IMR-90 (cell line): ENCODE measurements at regions not wholly inside any gene's neighbourhood (a gene's known extent, or its start where the extent isn't known, plus 50 kb on each side); places are given as distances from the start of the nearest gene placed in this dataset.

Source experiments
- ATAC-seq: fragments of 200-7000 bp; cut with Tn5 transposase; 2 replicates; pipeline ENCODE4 v1.9.1; 2020; ENCODE audit warnings: low read depth, mild to moderate bottlenecking, moderate library complexity
- BruUV-seq: library from RNA; stranded (reverse); fragments of 400-500 nt; replicated peaks from 2 replicates; lab custom pipeline; 2021; lab: Mats Ljungman, UMichigan
- CTCF ChIA-PET: fragments of 300-600 bp; formaldehyde crosslinking; extraction: SDS; loops from one replicate; lab custom pipeline; 2021; ENCODE audit warnings: antibody characterized with exemption; lab: Yijun Ruan, JAX
- POLR2A ChIA-PET: fragments of 300-600 bp; sonication (Branson Sonifier 250); formaldehyde crosslinking; loops from one replicate; lab custom pipeline; 2022; ENCODE audit warnings: antibody characterized with exemption; ENCODE audit not compliant: unreplicated experiment; lab: Charles Lee
- DNase-seq: peaks from one replicate; pipeline ENCODE4 v3.0.0; 2013
- H2AFZ ChIP-seq: replicated peaks from 2 replicates; pipeline ENCODE3; 2013; ENCODE audit warnings: low read length, mild to moderate bottlenecking; ENCODE audit not compliant: poor library complexity
- H2AK5ac ChIP-seq: 2 replicates; pipeline ENCODE4 v1.6.1; 2013; ENCODE audit warnings: low read depth, low read length, inconsistent platforms
- H2AK9ac ChIP-seq: replicated peaks from 2 replicates; pipeline ENCODE3; 2013; ENCODE audit warnings: mild to moderate bottlenecking, low read depth, low read length, moderate library complexity; ENCODE audit not compliant: poor library complexity
- H2BK120ac ChIP-seq: 2 replicates; pipeline ENCODE4 v1.6.1; 2013; ENCODE audit warnings: low read depth, low read length, inconsistent platforms
- H2BK15ac ChIP-seq: 3 replicates; pipeline ENCODE4 v1.6.1; 2013; ENCODE audit warnings: low read depth, low read length, inconsistent platforms
- H2BK20ac ChIP-seq: 2 replicates; pipeline ENCODE4 v1.6.1; 2013; ENCODE audit warnings: low read depth, mild to moderate bottlenecking, inconsistent platforms, low read length, moderate library complexity
- H2BK5ac ChIP-seq: 2 replicates; pipeline ENCODE4 v1.6.1; 2013; ENCODE audit warnings: mild to moderate bottlenecking, low read depth, low read length, inconsistent platforms; ENCODE audit not compliant: poor library complexity, severe bottlenecking
- H3K14ac ChIP-seq: replicated peaks from 2 replicates; pipeline ENCODE4 v1.6.1; 2013; ENCODE audit warnings: low read depth, low read length, inconsistent platforms
- H3K18ac ChIP-seq: 2 replicates; pipeline ENCODE4 v1.6.1; 2013; ENCODE audit warnings: low read depth, low read length, control low read depth
- H3K23ac ChIP-seq: 2 replicates; pipeline ENCODE4 v1.6.1; 2013; ENCODE audit warnings: low read depth, low read length, inconsistent platforms
- H3K27ac ChIP-seq: 2 replicates; pipeline ENCODE4 v1.5.1; 2013; ENCODE audit warnings: mild to moderate bottlenecking, control low read depth, low read length; ENCODE audit not compliant: insufficient read depth
- H3K27me3 ChIP-seq: 2 replicates; pipeline ENCODE4 v1.6.1; 2013; ENCODE audit warnings: low read length; ENCODE audit not compliant: control insufficient read depth, insufficient read depth
- H3K36me3 ChIP-seq: 2 replicates; pipeline ENCODE4 v1.6.1; 2013; ENCODE audit warnings: low read length, mixed read lengths; ENCODE audit not compliant: control insufficient read depth, insufficient read depth
- H3K4ac ChIP-seq: 2 replicates; pipeline ENCODE4 v1.6.1; 2013; ENCODE audit warnings: low read depth, low read length, inconsistent platforms
- H3K4me1 ChIP-seq: 2 replicates; pipeline ENCODE4 v1.6.1; 2013; ENCODE audit warnings: low read length, mixed read lengths; ENCODE audit not compliant: control insufficient read depth, insufficient read depth
- H3K4me2 ChIP-seq: 2 replicates; pipeline ENCODE4 v1.6.1; 2013; ENCODE audit warnings: low read depth, mild to moderate bottlenecking, control low read depth, low read length, moderate library complexity
- H3K4me3 ChIP-seq: 2 replicates; pipeline ENCODE4 v1.5.1; 2013; ENCODE audit warnings: low read depth, mild to moderate bottlenecking, control low read depth, low read length, moderate library complexity; ENCODE audit not compliant: insufficient read depth
- H3K56ac ChIP-seq: 2 replicates; pipeline ENCODE4 v1.6.1; 2013; ENCODE audit warnings: low read length, inconsistent platforms; ENCODE audit not compliant: insufficient read depth; ENCODE audit errors: extremely low read depth
- H3K79me1 ChIP-seq, 2 experiments: 2 replicates each; pipeline ENCODE4 v1.6.1; 2013; ENCODE audit warnings: low read length in 2 of 2, inconsistent platforms in 1 of 2, low read depth in 1 of 2
- H3K9ac ChIP-seq: 2 replicates; pipeline ENCODE4 v1.6.1; 2013; ENCODE audit warnings: low read depth, low read length, control low read depth
- H3K9me1 ChIP-seq: 2 replicates; pipeline ENCODE4 v1.6.1; 2013; ENCODE audit warnings: low read length, inconsistent platforms; ENCODE audit not compliant: insufficient read depth
- H3K9me3 ChIP-seq: 2 replicates; pipeline ENCODE4 v1.6.1; 2013; ENCODE audit warnings: low read length; ENCODE audit not compliant: control insufficient read depth, insufficient read depth
- H4K20me1 ChIP-seq: 2 replicates; pipeline ENCODE4 v1.6.1; 2013; ENCODE audit warnings: low read length, inconsistent platforms; ENCODE audit not compliant: insufficient read depth
- H4K5ac ChIP-seq: 2 replicates; pipeline ENCODE4 v1.6.1; 2013; ENCODE audit warnings: mild to moderate bottlenecking, low read depth, low read length, control low read depth
- H4K8ac ChIP-seq, 2 experiments: 2 replicates each; pipeline ENCODE4 v1.6.1; 2013; ENCODE audit warnings: low read depth in 2 of 2, low read length in 2 of 2, control low read depth in 1 of 2, inconsistent platforms in 1 of 2
- H4K91ac ChIP-seq: 2 replicates; pipeline ENCODE4 v1.6.1; 2013; ENCODE audit warnings: low read depth, low read length, inconsistent platforms; ENCODE audit not compliant: insufficient read depth
- BHLHE40 ChIP-seq: fragments of 150-350 bp; IDR thresholded peaks from 2 replicates; pipeline ENCODE4 v1.6.1; 2016; ENCODE audit warnings: mild to moderate bottlenecking, low read depth, low read length
- CEBPB ChIP-seq: IDR thresholded peaks from 2 replicates; pipeline ENCODE4 v1.6.1; 2012; ENCODE audit warnings: low read depth, low read length, improper control_type of control experiment
- CHD1 ChIP-seq: IDR thresholded peaks from 2 replicates; pipeline ENCODE4 v1.6.1; 2012; ENCODE audit warnings: low read depth, low read length, improper control_type of control experiment
- CTCF ChIP-seq: conservative IDR thresholded peaks from 2 replicates; pipeline ENCODE4 v1.5.1; 2012; ENCODE audit warnings: mild to moderate bottlenecking, low read depth, low read length, improper control_type of control experiment
- ELK1 ChIP-seq: fragments of 150-350 bp; IDR thresholded peaks from 2 replicates; pipeline ENCODE4 v1.6.1; 2016; ENCODE audit warnings: low read depth, mild to moderate bottlenecking, low read length, moderate library complexity, borderline replicate concordance
- FOS ChIP-seq: fragments of 150-350 bp; IDR thresholded peaks from 2 replicates; pipeline ENCODE4 v1.6.1; 2016; ENCODE audit warnings: low read depth, low read length
- MAFK ChIP-seq: IDR thresholded peaks from 2 replicates; pipeline ENCODE4 v1.6.1; 2012; ENCODE audit warnings: low read depth, low read length, improper control_type of control experiment
- MAZ ChIP-seq: IDR thresholded peaks from 2 replicates; pipeline ENCODE4 v1.6.1; 2012; ENCODE audit warnings: low read depth, mild to moderate bottlenecking, low read length, improper control_type of control experiment, moderate library complexity, borderline replicate concordance
- MXI1 ChIP-seq: IDR thresholded peaks from 2 replicates; pipeline ENCODE4 v1.6.1; 2012; ENCODE audit warnings: low read depth, mild to moderate bottlenecking, low read length, moderate library complexity, borderline replicate concordance
- NFE2L2 ChIP-seq: fragments of 150-350 bp; IDR thresholded peaks from 2 replicates; pipeline ENCODE4 v1.6.1; 2016; ENCODE audit warnings: low read depth, mild to moderate bottlenecking, low read length
- POLR2A ChIP-seq: IDR thresholded peaks from 2 replicates; pipeline ENCODE4 v1.6.1; 2012; ENCODE audit warnings: mild to moderate bottlenecking, low read depth, low read length
- RAD21 ChIP-seq: IDR thresholded peaks from 2 replicates; pipeline ENCODE4 v1.6.1; 2012; ENCODE audit warnings: low read length, improper control_type of control experiment
- RCOR1 ChIP-seq: IDR thresholded peaks from 2 replicates; pipeline ENCODE4 v1.6.1; 2012; ENCODE audit warnings: mild to moderate bottlenecking, low read length, improper control_type of control experiment; ENCODE audit not compliant: insufficient replicate concordance
- RFX5 ChIP-seq: IDR thresholded peaks from 2 replicates; pipeline ENCODE4 v1.8.0; 2012; ENCODE audit warnings: low read depth, mild to moderate bottlenecking, low read length, moderate library complexity
- SMC3 ChIP-seq: fragments of 150-350 bp; IDR thresholded peaks from 2 replicates; pipeline ENCODE4 v1.6.1; 2016; ENCODE audit warnings: low read depth, mild to moderate bottlenecking, antibody characterized with exemption, low read length, moderate library complexity
- USF2 ChIP-seq: fragments of 150-350 bp; IDR thresholded peaks from 2 replicates; pipeline ENCODE4 v1.6.1; 2017; ENCODE audit warnings: mild to moderate bottlenecking, antibody characterized with exemption, low read length, low read depth
- WGBS, 2 experiments: methylation state at CpG; one replicate each; pipeline versions ENCODE4 v1.1.5 to v1.1.7; 2013; ENCODE audit warnings: missing lambda C conversion rate in 2 of 2; ENCODE audit not compliant: insufficient read length in 1 of 2; ENCODE audit errors: extremely low coverage in 2 of 2; 5-methylcytosine and 5-hydroxymethylcytosine counted together
- dilution Hi-C: fragments of 300-500 bp; cut with HindIII; formaldehyde crosslinking; loops from one replicate; pipeline ENCODE4 v1.14.3; 2018; ENCODE audit warnings: low sequenced_read_pairs; ENCODE audit not compliant: unreplicated experiment
- in situ Hi-C: fragments of 300-500 bp; cut with MboI; formaldehyde crosslinking; loops from 3 replicates; pipeline ENCODE4 v1.14.3; 2019; ENCODE audit warnings: low sequenced_read_pairs, inconsistent platforms, mixed read lengths
- intact Hi-C: fragments of 100-400 bp; cut with micrococcal nuclease; formaldehyde crosslinking; loops from 2 replicates; pipeline ENCODE4 v1.10.0; 2022

- POLR2A ChIA-PET: no interaction called here
- peaks cover 11% of the 10 kb centered on the region for H3K4me1 ChIP-seq
These were observed 147.7 kb downstream of the MRPL14 start for GRCh38 chr6:43979525-43979924.

More at GRCh38 chr6:43979525-43979924, 147.7 kb downstream of the MRPL14 start:
- peaks cover 6% of the 10 kb centered on the region for H3K9me1 ChIP-seq
- H2AFZ ChIP-seq: no peak overlapping the region
- no peak overlapping the region for H3K23ac ChIP-seq
- no peak overlapping the region for H3K27ac ChIP-seq
- DNase-seq: no peak
- 88% methylated on average over 2 of the region's 4 CpGs; no CpG with 5 or more reads in 1 of the 2 experiments for WGBS, 2 experiments
- CTCF ChIA-PET: interaction anchor here (1.1 kb wide), 1 partner anchor 22 kb away, joined by 3 read pairs; no protein-coding TSS in a partner anchor
- no peak overlapping the region for H3K14ac ChIP-seq
- H2BK20ac ChIP-seq: no peak overlapping the region
- no peak overlapping the region for H2AK5ac ChIP-seq
- H2AK9ac ChIP-seq: no peak overlapping the region
- H2BK5ac ChIP-seq: no peak overlapping the region
- ATAC-seq: no peak
- no TSS peak for BruUV-seq
- intact Hi-C loops: no loop called here
- no peaks in the 10 kb centered on the region for H3K79me1 ChIP-seq
- no peak overlapping the region for H4K5ac ChIP-seq
- no peak overlapping the region for H3K56ac ChIP-seq
- no peak overlapping the region for H2BK15ac ChIP-seq
- H4K20me1 ChIP-seq: no peaks in the 10 kb centered on the region
- no peaks in the 10 kb centered on the region for H3K36me3 ChIP-seq
- H3K9me3 ChIP-seq: peaks cover 4% of the 10 kb centered on the region; the same call in 1 of the 2 replicates
- no peaks in the 10 kb centered on the region for H3K27me3 ChIP-seq
- dilution Hi-C loops: no loop called here
- TF ChIP-seq CHD1: no peak
- TF ChIP-seq NFE2L2: no peak
- TF ChIP-seq BHLHE40: no peak
- TF ChIP-seq CEBPB: no peak
- TF ChIP-seq CTCF: no peak
- no peak for TF ChIP-seq RFX5
- TF ChIP-seq POLR2A: no peak
- no peak for TF ChIP-seq FOS
- no peak for TF ChIP-seq ELK1
- TF ChIP-seq MXI1: no peak
- no peak for TF ChIP-seq MAFK
- no peak for TF ChIP-seq RCOR1
- no peak for TF ChIP-seq RAD21
- no peak for TF ChIP-seq SMC3
- TF ChIP-seq MAZ: no peak
- TF ChIP-seq USF2: no peak
- no peak overlapping the region for H3K4me2 ChIP-seq
- H3K4me3 ChIP-seq: no peak overlapping the region
- in situ Hi-C loops: no loop called here
- H3K9ac ChIP-seq: no peak overlapping the region
- H4K8ac ChIP-seq: no peak overlapping the region
- H2BK120ac ChIP-seq: no peak overlapping the region
- H3K18ac ChIP-seq: no peak overlapping the region
- H4K91ac ChIP-seq: no peak overlapping the region
- H3K4ac ChIP-seq: no peak overlapping the region
